Endothelial cell of umbilical vein (primary cell): ENCODE measurements at regions not wholly inside any gene's neighbourhood (a gene's known extent, or its start where the extent isn't known, plus 50 kb on each side); places are given as distances from the start of the nearest gene placed in this dataset.

Experiments
- BruUV-seq: library from RNA; stranded (reverse); fragments of 400-500 nt; replicated peaks from 2 replicates; lab custom pipeline; 2021; lab: Mats Ljungman, UMichigan
- CTCF ChIA-PET: fragments of 300-600, 350-600 bp; sonication (Branson Sonifier 250); formaldehyde crosslinking; loops from one replicate; lab custom pipeline; 2021; ENCODE audit warnings: antibody characterized with exemption, inconsistent platforms; lab: Charles Lee
- POLR2A ChIA-PET: fragments of 300-600, 350-600 bp; sonication (Branson Sonifier 250); formaldehyde crosslinking; loops from one replicate; lab custom pipeline; 2021; ENCODE audit warnings: antibody characterized with exemption, inconsistent platforms; lab: Charles Lee
- DNase-seq: peaks from one replicate; pipeline ENCODE4 v3.0.0-alpha.2; 2011; ENCODE audit warnings: low read depth, low spot score
- FAIRE-seq: peaks from 2 replicates; lab custom pipeline; 2011; peaks lifted over from hg19 to GRCh38; lab: Jason Lieb, UNC
- H2AFZ ChIP-seq: 2 replicates; pipeline ENCODE4 v1.6.0; 2012; ENCODE audit warnings: low read depth, low read length, control low read depth, inconsistent platforms
- H3K27ac ChIP-seq: 2 replicates; pipeline ENCODE4 v1.5.1; 2011; ENCODE audit warnings: low read depth, mild to moderate bottlenecking, control low read depth, low read length, moderate library complexity; ENCODE audit not compliant: insufficient read depth
- H3K27me3 ChIP-seq, 2 experiments: 2 replicates each; pipeline versions ENCODE4 v1.6.0 to v1.6.1; 2011; ENCODE audit warnings: low read length in 2 of 2, mixed read lengths in 1 of 2; ENCODE audit not compliant: control insufficient read depth in 2 of 2, insufficient read depth in 2 of 2
- H3K36me3 ChIP-seq, 2 experiments: 2 replicates in 1 of 2; 3 replicates in 1 of 2; pipeline ENCODE4 v1.5.1; 2011; ENCODE audit warnings: low read length in 2 of 2, mild to moderate bottlenecking in 1 of 2, moderate library complexity in 1 of 2; ENCODE audit not compliant: control insufficient read depth in 2 of 2, insufficient read depth in 2 of 2; ENCODE audit errors: extremely low read depth in 1 of 2
- H3K4me1 ChIP-seq: 3 replicates; pipeline ENCODE4 v1.5.1; 2011; ENCODE audit warnings: mild to moderate bottlenecking, low read length; ENCODE audit not compliant: control insufficient read depth, insufficient read depth; ENCODE audit errors: extremely low read depth
- H3K4me2 ChIP-seq: 2 replicates; pipeline ENCODE4 v1.6.1; 2011; ENCODE audit warnings: low read length, control low read depth, mixed read lengths; ENCODE audit not compliant: insufficient read depth
- H3K4me3 ChIP-seq, 3 experiments: fragments of 200-600 bp in 1 of 3; sonication (generic), shearing (Covaris generic) in 1 of 3; replicated peaks in 1 of 3; 2 replicates each; pipeline ENCODE4 v1.5.1; 2011 to 2016; ENCODE audit warnings: control low read depth in 3 of 3, low read length in 3 of 3, mild to moderate bottlenecking in 2 of 3, inconsistent platforms in 1 of 3, low read depth in 1 of 3, moderate library complexity in 1 of 3; ENCODE audit not compliant: insufficient read depth in 1 of 3
- H3K79me2 ChIP-seq: 2 replicates; pipeline ENCODE4 v1.6.0; 2012; ENCODE audit warnings: low read length, inconsistent platforms; ENCODE audit not compliant: control insufficient read depth, insufficient read depth
- H3K9ac ChIP-seq: replicated peaks from 2 replicates; pipeline ENCODE3; 2011; ENCODE audit warnings: low read length, control low read depth; ENCODE audit not compliant: insufficient read depth; ENCODE audit errors: extremely low read depth
- H3K9me1 ChIP-seq: replicated peaks from 3 replicates; pipeline ENCODE4 v1.6.0; 2011; ENCODE audit warnings: mild to moderate bottlenecking, low read length; ENCODE audit not compliant: control insufficient read depth, insufficient read depth; ENCODE audit errors: extremely low read depth
- H3K9me3 ChIP-seq: replicated peaks from 2 replicates; pipeline ENCODE4 v1.5.1; 2012; ENCODE audit warnings: low read length, inconsistent platforms; ENCODE audit not compliant: control insufficient read depth, insufficient read depth
- H4K20me1 ChIP-seq: replicated peaks from 2 replicates; pipeline ENCODE3; 2011; ENCODE audit warnings: mild to moderate bottlenecking, low read length; ENCODE audit not compliant: control insufficient read depth, insufficient read depth; ENCODE audit errors: extremely low read depth
- EZH2 ChIP-seq: IDR thresholded peaks from 2 replicates; pipeline ENCODE4 v1.6.1; 2012; ENCODE audit warnings: borderline replicate concordance, low read depth, mild to moderate bottlenecking, moderate library complexity, low read length, inconsistent platforms; ENCODE audit not compliant: severe bottlenecking
- FOS ChIP-seq: IDR thresholded peaks from 2 replicates; pipeline ENCODE4 v1.6.1; 2011; ENCODE audit warnings: mild to moderate bottlenecking, low read length, moderate library complexity, borderline replicate concordance; ENCODE audit not compliant: insufficient read depth
- GATA2 ChIP-seq: IDR thresholded peaks from 2 replicates; pipeline ENCODE4 v1.7.0; 2011; ENCODE audit warnings: low read depth, mild to moderate bottlenecking, moderate library complexity, mixed read lengths, low read length; ENCODE audit not compliant: insufficient read length, insufficient read depth
- JUN ChIP-seq: IDR thresholded peaks from 2 replicates; pipeline ENCODE4 v1.6.1; 2011; ENCODE audit warnings: borderline replicate concordance, low read depth; ENCODE audit not compliant: insufficient read length, insufficient read depth
- MYC ChIP-seq: IDR thresholded peaks from one replicate; pipeline ENCODE4 v1.6.1; 2011; ENCODE audit warnings: mild to moderate bottlenecking, low read depth, low read length
- POLR2A ChIP-seq: IDR thresholded peaks from 2 replicates; pipeline ENCODE4 v1.6.1; 2012; ENCODE audit warnings: low read depth, mild to moderate bottlenecking, control low read depth, low read length
- POLR2AphosphoS5 ChIP-seq: IDR thresholded peaks from 2 replicates; pipeline ENCODE4 v1.6.1; 2012; ENCODE audit warnings: low read depth, mild to moderate bottlenecking, control low read depth, low read length, moderate library complexity; ENCODE audit not compliant: insufficient read depth
- dilution Hi-C: fragments of 300-500 bp; cut with MboI; formaldehyde crosslinking; loops from one replicate; pipeline ENCODE4 v1.15.0; 2019; ENCODE audit warnings: low sequenced_read_pairs; ENCODE audit not compliant: extremely low pct_ligation_motif_present
- intact Hi-C: fragments of 100-400 bp; cut with micrococcal nuclease; formaldehyde crosslinking; loops from one replicate; pipeline ENCODE4 v1.10.0; 2022
- TF ChIP-seq, protein P1 (sequence below): IDR thresholded peaks from 2 replicates; pipeline ENCODE4 v1.6.1; 2011; ENCODE audit not compliant: insufficient read depth, insufficient read length
- TF ChIP-seq, protein P2 (sequence below), 2 donors: IDR thresholded peaks; 1 replicate in 1 of 2; 2 replicates in 1 of 2; pipeline ENCODE4 v1.5.1; 2011; ENCODE audit warnings: low read length in 2 of 2, mild to moderate bottlenecking in 2 of 2, moderate library complexity in 2 of 2, control low read depth in 1 of 2, inconsistent platforms in 1 of 2, low read depth in 1 of 2; ENCODE audit not compliant: insufficient read depth in 1 of 2; ENCODE audit errors: extremely low read depth in 1 of 2

DNA sequence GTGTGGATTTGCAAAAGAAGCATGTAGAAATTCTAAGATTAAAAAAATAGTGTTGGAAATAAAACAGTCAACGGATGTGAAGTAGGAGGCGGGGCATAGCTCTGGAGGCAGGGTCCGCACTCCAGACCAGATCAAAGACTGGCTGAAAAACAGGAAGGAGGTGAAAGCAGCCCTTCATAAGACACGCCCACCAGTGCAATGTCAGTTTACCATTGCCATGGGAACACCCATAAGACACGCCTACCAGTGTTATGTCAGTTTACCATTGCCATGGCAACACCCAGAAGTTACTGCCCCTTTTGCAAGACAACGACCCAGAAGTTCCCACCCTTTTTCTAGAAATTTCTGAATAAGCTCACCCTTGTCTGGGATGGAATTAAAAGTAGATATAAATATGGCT is 87.1 kb downstream of the FZD10 start:
- ChIA-PET CTCF (no interaction called here), POLR2A (no interaction called here)
- Histone ChIP-seq H3K27me3 (no peaks in the 10 kb centered on the region), H3K9me1 (no peaks in the 10 kb centered on the region), H3K36me3 (no peaks in the 10 kb centered on the region), H3K4me1 (no peaks in the 10 kb centered on the region), H3K9me3 (peaks cover 11% of the 10 kb centered on the region), H3K4me3 (no peak overlapping the region), H3K79me2 (no peaks in the 10 kb centered on the region), H3K4me2 (no peak overlapping the region), H2AFZ (no peak overlapping the region), H3K27ac (no peak overlapping the region), H4K20me1 (no peaks in the 10 kb centered on the region), H3K9ac (no peak overlapping the region)
- TF ChIP-seq FOS = no peak
- TF ChIP-seq, protein P1, sequence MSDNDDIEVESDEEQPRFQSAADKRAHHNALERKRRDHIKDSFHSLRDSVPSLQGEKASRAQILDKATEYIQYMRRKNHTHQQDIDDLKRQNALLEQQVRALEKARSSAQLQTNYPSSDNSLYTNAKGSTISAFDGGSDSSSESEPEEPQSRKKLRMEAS = no peak
- no peak for TF ChIP-seq MYC
- no peak for TF ChIP-seq GATA2
- no peak for TF ChIP-seq JUN
- no peak for TF ChIP-seq EZH2
- no peak for TF ChIP-seq POLR2A
- dilution Hi-C loops (no loop called here), intact Hi-C loops (no loop called here)
- DNase-seq (no peak), FAIRE-seq (no peak)
- no TSS peak for BruUV-seq

DNA sequence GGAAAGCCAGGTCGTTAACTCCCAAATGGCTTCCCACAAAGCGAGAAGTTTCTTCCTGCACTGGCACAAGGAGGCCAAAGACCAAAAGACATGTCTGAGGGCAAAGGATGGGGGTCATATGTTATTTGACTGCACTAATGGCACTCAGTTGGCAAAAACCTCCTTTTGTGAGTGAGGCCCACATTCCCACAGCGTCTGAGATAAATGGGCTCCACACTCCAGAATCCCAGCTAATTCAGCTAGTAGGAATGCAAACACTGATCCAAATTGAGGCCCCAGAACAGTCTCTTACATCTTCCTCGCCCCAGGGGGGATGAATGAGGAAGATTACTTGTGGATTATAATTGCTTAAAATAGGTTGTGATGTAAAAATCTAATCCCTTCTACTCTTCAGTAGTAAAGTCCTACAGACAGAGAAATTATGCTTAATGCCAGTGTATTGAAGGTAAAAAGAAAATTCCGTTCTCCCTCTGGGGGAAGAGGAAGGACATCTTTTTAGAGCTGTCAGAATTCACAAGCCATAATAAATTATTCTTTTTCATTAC is 86.4 kb upstream of the PIWIL1 start:
- CTCF ChIA-PET = no interaction called here

More for the DNA sequence above, 86.4 kb upstream of the PIWIL1 start:
- no peak for DNase-seq
- no peak for TF ChIP-seq POLR2A
- TF ChIP-seq, protein P2, sequence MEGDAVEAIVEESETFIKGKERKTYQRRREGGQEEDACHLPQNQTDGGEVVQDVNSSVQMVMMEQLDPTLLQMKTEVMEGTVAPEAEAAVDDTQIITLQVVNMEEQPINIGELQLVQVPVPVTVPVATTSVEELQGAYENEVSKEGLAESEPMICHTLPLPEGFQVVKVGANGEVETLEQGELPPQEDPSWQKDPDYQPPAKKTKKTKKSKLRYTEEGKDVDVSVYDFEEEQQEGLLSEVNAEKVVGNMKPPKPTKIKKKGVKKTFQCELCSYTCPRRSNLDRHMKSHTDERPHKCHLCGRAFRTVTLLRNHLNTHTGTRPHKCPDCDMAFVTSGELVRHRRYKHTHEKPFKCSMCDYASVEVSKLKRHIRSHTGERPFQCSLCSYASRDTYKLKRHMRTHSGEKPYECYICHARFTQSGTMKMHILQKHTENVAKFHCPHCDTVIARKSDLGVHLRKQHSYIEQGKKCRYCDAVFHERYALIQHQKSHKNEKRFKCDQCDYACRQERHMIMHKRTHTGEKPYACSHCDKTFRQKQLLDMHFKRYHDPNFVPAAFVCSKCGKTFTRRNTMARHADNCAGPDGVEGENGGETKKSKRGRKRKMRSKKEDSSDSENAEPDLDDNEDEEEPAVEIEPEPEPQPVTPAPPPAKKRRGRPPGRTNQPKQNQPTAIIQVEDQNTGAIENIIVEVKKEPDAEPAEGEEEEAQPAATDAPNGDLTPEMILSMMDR (IDR thresholded peaks at IDR 0.05; ENCODE audit: extremely low read depth in 1 of 2, insufficient read depth in 1 of 2, low read depth in 1 of 2, low read length in 2 of 2) = no peak
- TF ChIP-seq, protein P1 = no peak
- no peak for TF ChIP-seq GATA2
- TF ChIP-seq POLR2AphosphoS5 = no peak
- TF ChIP-seq FOS = no peak
- no peak for TF ChIP-seq EZH2
- TF ChIP-seq MYC = no peak
- no peak for TF ChIP-seq JUN
- Histone ChIP-seq H3K27ac (no peak overlapping the region), H3K4me1 (no peaks in the 10 kb centered on the region), H4K20me1 (no peaks in the 10 kb centered on the region), H2AFZ (no peak overlapping the region), H3K79me2 (no peaks in the 10 kb centered on the region), H3K9me3 (peaks cover 10% of the 10 kb centered on the region), H3K4me3 (no peak overlapping the region), H3K27me3 (no peaks in the 10 kb centered on the region), H3K4me2 (no peak overlapping the region), H3K9me1 (no peaks in the 10 kb centered on the region), H3K36me3 (no peaks in the 10 kb centered on the region), H3K9ac (no peak overlapping the region)
- intact Hi-C loops = no loop called here
- POLR2A ChIA-PET = no interaction called here
- no peak for FAIRE-seq
- no TSS peak for BruUV-seq
- dilution Hi-C loops = no loop called here
